NCI-H748 (cell line): ENCODE measurements at regions not wholly inside any gene's neighbourhood (a gene's known extent, or its start where the extent isn't known, plus 50 kb on each side); places are given as distances from the start of the nearest gene placed in this dataset.

Experiments
- DNase-seq: peaks from one replicate; lab custom pipeline; 2025; ENCODE audit not compliant: unreplicated experiment; lab: John Stamatoyannopoulos, UW

DNA sequence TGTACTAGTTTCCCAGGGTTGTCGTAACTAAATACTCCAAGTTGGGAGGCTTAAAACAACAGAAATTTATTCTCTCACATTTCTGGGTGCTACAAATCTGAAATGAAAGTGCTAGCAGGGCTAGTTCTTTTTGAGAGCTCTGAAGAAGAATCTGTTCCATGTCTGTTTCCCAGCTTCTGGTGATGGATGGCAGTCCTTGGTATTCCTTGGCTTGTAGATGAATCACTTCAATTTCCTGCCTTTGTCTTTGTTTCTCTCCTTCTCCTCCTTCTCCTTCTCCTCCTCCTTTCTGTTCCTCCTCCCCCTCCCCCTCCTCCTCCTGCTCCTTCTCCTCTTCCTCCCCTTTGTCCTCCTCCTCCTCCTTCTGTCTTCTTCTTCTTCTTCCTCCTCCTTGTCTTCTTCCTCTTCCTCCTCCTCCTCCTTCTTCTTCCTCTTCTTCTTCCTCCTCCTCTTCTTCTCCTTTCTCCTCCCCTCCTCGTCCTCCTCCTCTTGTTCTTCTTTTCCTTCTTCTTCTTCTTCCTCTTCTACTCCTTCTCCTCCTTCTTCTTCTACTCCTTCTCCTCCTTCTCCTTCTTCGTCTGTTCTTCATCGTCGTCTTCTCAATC lies 104.7 kb upstream of the ANKRD55 start:
- DNase-seq: no peak

DNA sequence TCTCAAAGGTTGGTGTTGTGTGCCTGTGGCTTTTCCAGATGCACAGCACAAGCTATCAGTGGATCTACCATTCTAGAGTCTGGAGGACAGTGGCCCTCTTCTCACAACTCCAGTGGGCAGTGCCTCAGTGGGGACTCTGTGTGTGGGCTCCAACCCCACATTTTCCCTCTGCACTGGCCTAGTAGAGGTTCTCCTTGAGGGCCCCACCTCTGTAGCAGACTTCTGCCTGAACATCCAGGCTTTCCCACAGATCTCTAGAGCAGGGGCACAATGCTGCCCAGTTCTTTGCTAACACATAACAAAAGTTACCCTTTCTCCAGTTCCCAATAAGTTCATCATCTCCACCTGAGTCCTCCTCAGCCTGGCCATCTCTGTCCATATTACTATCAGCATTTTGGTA lies 102.1 kb upstream of the ANKRD55 start:
- DNase-seq: no peak

GRCh38 chr5:56330806-56331205 lies 97.7 kb upstream of the ANKRD55 start:
- DNase-seq: no peak

DNA sequence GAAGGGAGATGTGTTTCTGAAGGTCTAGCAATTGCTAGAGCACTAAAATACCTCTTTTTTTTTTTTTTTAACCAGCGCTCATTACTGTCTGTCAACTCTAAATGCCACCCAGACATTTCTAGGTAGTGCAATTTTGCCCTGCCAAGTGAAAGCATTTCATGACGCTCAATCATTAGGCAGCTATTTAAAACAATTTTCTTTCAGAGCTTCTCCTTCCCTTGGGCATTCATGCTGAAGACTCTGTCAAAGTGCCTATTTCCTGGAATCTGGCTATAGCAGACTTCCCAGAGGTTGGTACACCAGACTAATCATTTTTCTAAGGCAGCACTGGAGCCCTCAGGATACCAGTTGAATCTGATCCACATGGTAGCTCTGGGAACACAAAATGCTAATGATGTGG lies 97.0 kb upstream of the ANKRD55 start:
- no peak for DNase-seq

- no peak for DNase-seq
These were observed 96.5 kb upstream of the ANKRD55 start for GRCh38 chr5:56329652-56330051.

DNA sequence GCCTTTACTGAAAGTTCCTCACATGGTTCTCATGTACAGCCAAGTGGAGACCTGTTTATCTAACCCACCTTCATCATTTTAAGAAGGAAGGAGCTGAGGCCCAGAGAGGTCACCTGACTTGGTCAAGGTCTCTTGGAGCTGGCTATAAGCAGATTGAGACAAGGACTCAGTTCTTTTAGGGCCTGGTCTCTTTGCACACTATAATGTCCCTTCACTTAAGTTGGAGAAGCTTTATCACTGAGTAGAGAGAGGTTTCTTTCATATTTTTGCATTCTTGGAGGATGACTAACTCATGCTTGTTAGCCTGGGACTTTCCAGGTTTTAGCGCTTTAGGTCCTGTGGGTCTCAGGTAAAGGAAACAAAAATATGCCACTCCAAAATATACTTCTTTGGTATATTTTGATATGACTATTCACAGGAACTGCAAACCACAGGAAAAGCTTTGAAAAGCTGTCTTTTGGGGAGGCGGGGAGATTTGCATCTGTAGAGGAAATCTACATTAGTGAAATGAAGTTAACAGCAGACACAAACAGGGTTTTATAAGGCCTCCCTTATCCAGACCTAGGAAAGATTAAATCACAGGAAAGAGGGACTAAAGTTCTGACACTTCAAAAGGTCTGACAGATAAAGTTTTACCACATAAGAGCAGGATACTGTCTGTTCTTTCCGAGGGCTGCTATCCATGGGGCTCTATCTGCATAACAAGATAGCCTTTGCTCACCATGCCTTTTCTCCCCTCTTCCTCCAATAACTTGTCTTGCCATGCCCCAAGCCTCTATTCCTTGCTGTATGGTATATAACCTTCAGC lies 95.8 kb upstream of the ANKRD55 start:
- DNase-seq: no peak

GRCh38 chr5:56327809-56328208 lies 94.7 kb upstream of the ANKRD55 start:
- no peak for DNase-seq

GRCh38 chr5:56326770-56327169 lies 93.6 kb upstream of the ANKRD55 start:
- no peak for DNase-seq

- DNase-seq: no peak
These were observed 93.0 kb upstream of the ANKRD55 start for GRCh38 chr5:56326116-56326515.

GRCh38 chr5:56325039-56325438 lies 91.9 kb upstream of the ANKRD55 start:
- no peak for DNase-seq

DNA sequence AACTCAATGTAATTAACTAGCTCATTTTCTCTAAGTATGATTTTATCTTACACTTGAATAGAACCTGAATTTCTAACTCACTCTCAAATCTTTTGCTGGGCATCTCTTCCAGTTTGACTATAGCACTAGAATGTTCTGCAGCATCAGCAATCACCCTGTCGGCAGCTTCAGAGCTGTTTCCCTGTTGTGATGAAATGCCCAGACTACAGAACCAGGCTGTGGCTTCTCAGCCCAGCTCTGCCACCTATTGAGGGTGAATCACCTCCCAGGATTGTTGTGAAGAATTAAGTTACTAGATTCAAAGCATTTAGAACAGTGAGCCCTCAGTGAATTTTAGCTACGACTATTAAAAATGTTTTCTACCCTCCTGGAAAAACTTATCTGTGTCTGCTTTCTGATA lies 90.4 kb upstream of the ANKRD55 start:
- no peak for DNase-seq

DNA sequence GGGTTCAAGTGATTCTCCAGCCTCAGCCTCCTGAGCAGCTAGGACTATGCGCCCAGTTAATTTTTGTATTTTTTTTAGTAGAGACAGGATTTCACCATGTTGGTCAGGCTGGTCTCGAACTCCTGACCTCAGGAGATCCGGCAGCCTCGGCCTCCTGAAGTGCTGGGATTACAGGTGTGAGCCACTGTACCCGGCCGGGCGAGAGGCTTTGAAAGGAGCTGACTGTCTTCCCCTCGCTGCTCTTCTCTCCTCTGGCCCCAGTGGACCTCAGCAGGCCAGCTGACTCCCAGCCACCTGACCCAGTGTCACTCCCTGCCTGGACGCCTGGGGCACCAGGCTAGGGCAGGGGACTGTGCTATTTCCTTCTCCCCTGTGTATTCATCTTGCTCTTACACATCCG lies 89.5 kb upstream of the ANKRD55 start:
- no peak for DNase-seq

DNA sequence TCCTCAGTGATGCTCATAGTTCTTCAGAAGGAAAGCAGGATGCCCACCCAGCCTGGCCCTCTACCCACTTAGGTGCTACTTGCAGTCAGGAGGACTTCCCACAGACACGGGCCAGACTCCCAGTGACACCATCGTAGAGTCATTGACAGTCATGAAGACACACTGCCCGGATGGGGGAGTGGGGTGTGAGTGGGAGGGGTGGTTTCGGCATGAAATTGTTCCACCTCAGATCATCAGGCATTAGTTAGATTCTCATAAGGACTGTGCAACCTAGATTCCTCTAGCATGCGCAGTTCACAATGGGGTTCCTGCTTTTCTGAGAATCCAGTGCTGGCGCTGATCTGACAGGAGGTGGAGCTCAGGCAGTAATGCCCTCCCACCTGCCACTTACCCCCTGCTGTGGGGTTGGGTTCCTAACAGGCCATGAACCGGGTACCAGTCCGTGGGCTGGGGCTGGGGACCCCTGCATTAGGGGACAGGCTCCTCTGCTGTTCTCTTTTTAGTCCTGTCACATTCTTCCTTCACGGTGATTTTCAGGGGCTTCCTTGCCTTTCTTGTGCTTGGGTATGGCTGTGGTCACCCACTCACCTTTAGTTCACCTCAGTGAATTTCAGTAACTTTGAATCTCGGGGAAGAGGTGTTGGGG lies 88.2 kb upstream of the ANKRD55 start:
- DNase-seq: no peak

DNA sequence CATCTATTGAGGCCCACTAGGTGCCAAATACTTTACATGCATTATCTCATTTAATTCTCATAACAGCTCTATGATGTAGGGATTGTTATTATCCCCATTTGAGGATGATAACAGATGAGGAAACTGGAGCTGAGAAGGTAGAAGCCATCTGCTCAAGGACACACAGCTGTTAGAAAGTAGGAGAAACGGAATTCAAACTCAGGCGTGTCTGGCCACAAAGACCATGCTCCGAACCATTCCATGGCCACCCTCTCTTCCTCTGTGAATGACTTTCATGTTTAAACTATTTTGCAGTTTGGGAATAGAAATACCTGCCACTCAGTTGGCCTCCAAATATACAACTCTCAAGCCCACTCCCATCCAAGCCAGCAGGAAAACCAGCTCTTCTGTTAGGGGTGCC lies 87.6 kb upstream of the ANKRD55 start:
- DNase-seq: no peak

DNA sequence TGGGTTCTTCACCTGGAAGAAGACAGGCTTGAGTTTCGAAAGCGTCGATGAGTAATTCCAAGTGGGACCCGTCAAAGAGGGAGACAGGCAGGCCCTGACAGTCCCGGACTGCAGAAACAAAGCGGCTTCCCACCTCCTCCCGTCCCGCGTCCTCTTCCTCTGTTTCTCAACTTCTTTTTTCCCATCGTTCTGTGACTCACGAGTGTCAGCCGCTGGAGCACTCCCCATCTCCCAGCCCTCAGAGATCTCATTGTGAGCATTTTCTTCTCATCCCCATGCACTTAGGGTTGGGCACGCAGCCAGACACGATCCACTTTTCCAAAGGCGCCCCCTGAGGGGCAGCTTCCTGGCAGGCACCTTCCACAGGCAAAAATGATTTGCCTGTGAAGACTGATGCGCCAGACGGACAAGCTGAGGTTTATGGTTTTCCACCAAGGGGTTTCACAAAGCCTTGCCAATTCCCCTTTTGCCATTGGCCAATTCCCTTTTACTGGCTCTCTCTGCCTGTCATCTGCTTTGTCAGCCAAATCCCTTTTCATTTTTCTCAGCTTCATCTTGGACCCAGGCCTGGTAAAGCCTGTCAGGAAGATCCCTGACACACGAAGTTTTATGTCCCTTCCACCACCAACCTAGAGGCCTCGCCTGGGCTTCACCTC lies 86.5 kb upstream of the ANKRD55 start:
- DNase-seq: peak; percentile 60

DNA sequence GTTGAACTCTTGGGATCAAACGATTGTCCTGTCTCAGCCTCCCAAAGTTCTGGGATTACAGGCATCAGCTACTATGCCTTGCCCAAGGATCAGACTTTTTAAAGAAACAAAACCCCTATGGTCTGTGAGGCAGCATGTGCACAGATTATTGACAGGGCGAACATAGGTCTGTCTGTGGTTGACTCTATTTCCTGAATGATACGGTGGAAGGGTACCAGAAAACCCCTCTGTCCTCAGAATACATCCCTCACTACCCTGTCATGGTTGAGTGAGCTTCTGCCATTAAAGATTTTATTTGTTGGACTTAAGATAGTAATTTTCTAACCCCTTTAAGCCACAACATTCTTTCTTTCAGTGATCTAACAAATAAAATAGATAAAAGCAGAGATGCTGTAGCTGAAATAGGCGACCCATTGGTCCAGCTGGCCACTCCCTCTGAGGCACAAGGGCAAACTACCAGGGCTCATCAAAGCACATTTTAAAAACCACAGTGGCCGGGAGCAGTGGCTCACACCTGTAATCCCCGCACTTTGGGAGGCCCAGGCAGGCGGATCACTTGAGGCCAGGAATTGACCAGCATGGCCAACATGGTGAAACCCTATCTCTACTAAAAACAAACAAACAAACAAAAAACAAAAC lies 84.9 kb upstream of the ANKRD55 start:
- DNase-seq: no peak

DNA sequence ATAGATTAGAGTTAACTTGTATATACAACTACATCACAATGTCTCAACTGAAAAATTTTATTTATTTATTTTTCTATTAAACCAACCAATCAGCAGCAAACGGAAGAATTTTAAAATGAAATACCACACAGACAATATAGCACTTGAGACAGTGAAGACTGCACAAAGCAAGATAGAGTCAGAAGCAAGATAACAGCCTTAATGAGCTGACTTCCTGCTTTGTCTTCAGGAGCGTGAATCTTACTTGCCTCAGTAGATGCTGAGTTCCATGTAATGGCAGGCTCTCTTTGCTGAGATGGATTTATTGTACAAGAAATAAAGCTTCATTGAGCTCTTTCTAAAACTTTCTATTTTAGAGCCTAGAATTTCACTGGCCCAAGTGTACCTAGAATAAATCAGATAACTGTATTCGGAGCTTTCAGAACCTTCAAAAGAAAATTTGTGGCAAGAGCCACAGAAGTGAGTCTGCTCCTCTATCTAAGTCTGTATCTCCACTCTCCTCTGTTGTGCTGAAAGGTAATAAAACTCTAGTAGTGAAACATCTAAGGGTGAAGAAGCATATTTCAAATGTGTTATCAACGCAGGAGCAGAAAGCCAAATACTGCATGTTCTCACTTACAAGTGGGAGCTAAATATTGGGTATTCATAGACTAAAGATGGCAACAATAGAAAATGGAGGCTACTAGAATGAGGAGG lies 83.3 kb upstream of the ANKRD55 start:
- no peak for DNase-seq

DNA sequence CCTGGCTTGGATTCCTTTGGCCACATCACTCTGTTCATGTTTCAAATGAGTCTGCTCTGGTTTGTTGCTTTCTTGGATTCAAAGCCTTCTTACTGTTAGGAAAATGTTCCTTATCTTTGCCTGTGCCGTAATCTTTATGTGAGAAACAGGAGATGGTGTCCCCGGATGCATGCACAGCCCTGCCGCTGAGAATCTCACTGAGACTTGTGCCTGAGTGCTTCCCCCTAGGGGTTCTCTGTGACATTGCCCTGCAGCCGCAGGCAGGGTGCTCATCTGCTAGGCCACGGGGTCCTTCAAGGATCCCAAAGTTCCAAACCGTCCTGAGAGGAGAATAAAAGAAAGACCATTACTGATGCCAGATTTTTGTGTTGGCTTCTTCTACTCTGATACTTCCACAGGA lies 81.4 kb upstream of the ANKRD55 start:
- no peak for DNase-seq

DNA sequence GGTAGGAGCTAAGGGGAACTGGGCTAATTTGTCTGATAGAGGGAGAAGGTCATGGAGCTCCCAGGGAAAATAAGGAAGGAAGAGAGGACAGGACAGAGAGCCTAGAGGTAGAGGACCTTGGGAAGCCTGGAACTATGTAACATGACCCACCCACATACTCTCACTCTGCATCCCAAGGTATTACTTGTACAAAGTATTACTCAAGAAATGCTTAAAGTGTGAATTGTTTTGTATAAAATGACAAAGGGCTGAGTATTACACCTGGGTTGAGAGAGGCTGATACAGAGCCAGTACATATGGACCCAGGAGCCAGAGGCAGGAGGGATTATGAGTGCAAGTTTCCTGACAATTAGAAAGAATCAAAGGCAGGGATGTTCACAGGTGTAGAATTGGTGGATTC lies 80.5 kb upstream of the ANKRD55 start:
- no peak for DNase-seq

DNA sequence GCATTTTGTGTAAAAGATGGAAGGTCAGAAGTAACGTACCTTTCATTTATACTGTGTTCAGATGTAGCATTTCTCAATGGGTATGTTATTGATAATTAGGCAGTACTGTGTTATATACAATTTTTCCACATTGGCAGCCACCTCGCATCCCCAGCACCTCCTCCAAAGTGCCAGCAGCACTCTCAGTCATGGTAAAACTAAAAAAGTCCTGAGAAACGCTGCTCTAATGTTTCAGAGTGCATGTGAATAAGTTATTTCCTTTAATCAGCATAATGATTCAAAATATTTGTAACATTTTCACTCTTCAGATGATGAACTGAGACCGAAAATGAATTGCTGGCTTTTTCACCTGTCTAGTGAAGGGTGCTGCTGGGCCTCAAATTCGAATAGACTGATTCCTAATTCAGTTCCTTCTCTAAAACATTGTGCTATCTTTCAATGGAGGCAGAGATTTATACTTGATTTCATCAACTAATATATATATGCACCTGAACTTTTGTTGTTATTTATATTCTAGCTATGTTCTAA lies 79.9 kb upstream of the ANKRD55 start:
- no peak for DNase-seq
